OCI-LY3 (cell line): ENCODE measurements at regions not wholly inside any gene's neighbourhood (a gene's known extent, or its start where the extent isn't known, plus 50 kb on each side); places are given as distances from the start of the nearest gene placed in this dataset.

Source experiments
- CTCF ChIP-seq: fragments of 200-600, 300-600 bp; sonication (generic); IDR thresholded peaks from 2 replicates; pipeline ENCODE4 v1.5.1; 2014; ENCODE audit warnings: antibody characterized with exemption, low read length, low read depth
- EZH2phosphoT487 ChIP-seq: fragments of 200-600 bp; shearing (Covaris generic); IDR thresholded peaks from 2 replicates; pipeline ENCODE4 v1.6.1; 2018; ENCODE audit warnings: antibody characterized with exemption, mixed run types, low read depth

DNA sequence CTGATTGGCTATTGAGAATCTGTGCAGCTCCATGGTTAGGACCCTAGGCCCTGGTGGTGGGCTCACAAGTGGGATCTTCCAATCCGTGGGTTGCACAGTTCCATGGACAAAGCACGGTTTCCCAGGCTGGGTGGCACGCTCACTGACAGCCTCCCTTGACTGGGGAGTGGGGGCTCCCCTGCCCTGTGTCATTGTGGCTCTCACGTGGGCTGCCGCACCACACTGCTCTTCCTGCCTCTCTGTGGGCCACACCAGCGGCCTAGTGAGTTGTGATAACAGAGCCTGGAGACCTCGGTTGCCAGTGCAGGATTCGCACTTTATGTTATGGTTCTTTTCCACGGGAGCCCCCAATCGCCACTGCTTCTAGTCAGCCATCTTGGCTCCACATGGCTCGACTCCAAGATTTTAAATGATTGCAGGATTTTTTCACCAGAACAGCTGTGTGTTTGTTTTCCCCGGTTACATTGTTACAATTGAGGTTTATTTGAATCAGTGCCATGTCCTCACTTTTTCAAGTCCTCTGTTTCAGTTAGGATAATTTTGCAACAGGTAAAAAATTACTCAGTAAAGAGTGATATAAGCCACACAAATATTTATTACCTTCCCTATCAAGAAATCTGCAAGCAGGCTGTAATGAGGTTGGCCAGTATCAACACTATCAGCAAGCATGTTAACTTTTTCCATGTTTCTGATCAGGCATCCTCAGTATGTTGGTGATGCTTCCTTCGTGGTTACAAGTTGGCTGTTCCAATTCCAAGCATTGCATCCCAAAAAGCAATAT is 253.8 kb downstream of the ZNF608 start:
- no peak for TF ChIP-seq CTCF
- TF ChIP-seq EZH2phosphoT487 = no peak
